ENCODE measurements at regions not wholly inside any gene's neighbourhood (a gene's known extent, or its start where the extent isn't known, plus 50 kb on each side); places are given as distances from the start of the nearest gene placed in this dataset.
"Not testable (repeated sequence)": the region's sequence is repeated elsewhere in the genome, so short reads cannot be mapped to it uniquely, and the experiment has no call there.

- no peaks in the 10 kb centered on the region for H3K9me3 Mint-ChIP-seq
- H3K36me3 Mint-ChIP-seq: no peaks in the 10 kb centered on the region
- H3K27me3 Mint-ChIP-seq: no peaks in the 10 kb centered on the region
- H3K27ac Mint-ChIP-seq: no peak overlapping the region
- no peak for TF ChIP-seq CTCF (conservative IDR thresholded peaks at IDR 0.05)
- H3K4me3 Mint-ChIP-seq: no peak overlapping the region
- no peak for DNase-seq (ENCODE audit: extremely low spot score, unreplicated experiment)
- H3K4me1 Mint-ChIP-seq (ENCODE audit: unreplicated experiment): no peaks in the 10 kb centered on the region
These were observed 63.7 kb upstream of the SYT4 start for GRCh38 chr18:43341014-43341413.

- no peak for DNase-seq (ENCODE audit: extremely low spot score, unreplicated experiment)
- Mint-ChIP-seq H3K4me1 (ENCODE audit: unreplicated experiment) (no peaks in the 10 kb centered on the region), H3K9me3 (no peaks in the 10 kb centered on the region)
These were observed 72.9 kb upstream of the SYT4 start for GRCh38 chr18:43350176-43350575.

GRCh38 chr18:43364535-43364934, 87.2 kb upstream of the SYT4 start:
- H3K4me3 Mint-ChIP-seq: no peak overlapping the region
- no peaks in the 10 kb centered on the region for H3K36me3 Mint-ChIP-seq
- H3K9me3 Mint-ChIP-seq: no peaks in the 10 kb centered on the region
- no peak overlapping the region for H3K27ac Mint-ChIP-seq
- no peak for DNase-seq (ENCODE audit: extremely low spot score, unreplicated experiment)
- H3K27me3 Mint-ChIP-seq: no peaks in the 10 kb centered on the region
- H3K4me1 Mint-ChIP-seq (ENCODE audit: unreplicated experiment): no peaks in the 10 kb centered on the region
- no peak for TF ChIP-seq CTCF (conservative IDR thresholded peaks at IDR 0.05)

More at GRCh38 chr18:43350176-43350575, 72.9 kb upstream of the SYT4 start:
- Mint-ChIP-seq H3K27me3 (no peaks in the 10 kb centered on the region), H3K4me3 (no peak overlapping the region), H3K27ac (no peak overlapping the region), H3K36me3 (no peaks in the 10 kb centered on the region)
- no peak for TF ChIP-seq CTCF (conservative IDR thresholded peaks at IDR 0.05)

GRCh38 chr18:43367895-43368294, 90.6 kb upstream of the SYT4 start:
- no peak for TF ChIP-seq CTCF (conservative IDR thresholded peaks at IDR 0.05)
- no peak for DNase-seq (ENCODE audit: extremely low spot score, unreplicated experiment)
- no peak overlapping the region for H3K4me3 Mint-ChIP-seq
- H3K36me3 Mint-ChIP-seq: no peaks in the 10 kb centered on the region
- H3K9me3 Mint-ChIP-seq: no peaks in the 10 kb centered on the region
- H3K27me3 Mint-ChIP-seq: no peaks in the 10 kb centered on the region
- no peak overlapping the region for H3K27ac Mint-ChIP-seq
- H3K4me1 Mint-ChIP-seq (ENCODE audit: unreplicated experiment): no peaks in the 10 kb centered on the region

GRCh38 chr18:43369311-43369710, 92.0 kb upstream of the SYT4 start:
- not testable (repeated sequence) for H3K27me3 Mint-ChIP-seq; H3K9me3 Mint-ChIP-seq; H3K27ac Mint-ChIP-seq; H3K36me3 Mint-ChIP-seq; H3K4me3 Mint-ChIP-seq; DNase-seq (ENCODE audit: extremely low spot score, unreplicated experiment); H3K4me1 Mint-ChIP-seq (ENCODE audit: unreplicated experiment)

- Mint-ChIP-seq H3K27me3 (no peaks in the 10 kb centered on the region), H3K4me1 (ENCODE audit: unreplicated experiment) (no peaks in the 10 kb centered on the region), H3K27ac (no peak overlapping the region), H3K9me3 (no peaks in the 10 kb centered on the region), H3K36me3 (no peaks in the 10 kb centered on the region), H3K4me3 (no peak overlapping the region)
- TF ChIP-seq CTCF (conservative IDR thresholded peaks at IDR 0.05): no peak
- DNase-seq (ENCODE audit: extremely low spot score, unreplicated experiment): no peak
These were observed 95.5 kb upstream of the SYT4 start for GRCh38 chr18:43372773-43373172.
